ENCODE measurements at regions not wholly inside any gene's neighbourhood (a gene's known extent, or its start where the extent isn't known, plus 50 kb on each side); places are given as distances from the start of the nearest gene placed in this dataset.

GRCh38 chr11:134565343-134565891, 153.4 kb upstream of the B3GAT1 start:
- Histone ChIP-seq H3K4me3 (no peak overlapping the region), H3K4me1 (no peaks in the 10 kb centered on the region), H3K27ac (no peak overlapping the region), H3K9me3 (no peaks in the 10 kb centered on the region), H3K27me3 (no peaks in the 10 kb centered on the region), H3K36me3 (no peaks in the 10 kb centered on the region)
- ATAC-seq (no peak), DNase-seq (no peak)
- TF ChIP-seq POLR2A (IDR thresholded peaks at IDR 0.05) (no peak), CTCF (IDR thresholded peaks at IDR 0.05 in 4 of 5, conservative IDR thresholded peaks at IDR 0.05 in 1 of 5) (no peak)
- intact Hi-C loops (cut with DNase I; ENCODE audit: low total_unique reads) (no loop called here), in situ Hi-C loops (cut with MboI; ENCODE audit: low sequenced_read_pairs in 4 of 4) (no loop called here)

GRCh38 chr11:134564472-134565200, 152.6 kb upstream of the B3GAT1 start:
- intact Hi-C loops (cut with DNase I; ENCODE audit: low total_unique reads), result no loop called here
- H3K9me3 ChIP-seq, result no peaks in the 10 kb centered on the region
- H3K36me3 ChIP-seq, result no peaks in the 10 kb centered on the region
- no peaks in the 10 kb centered on the region for H3K27me3 ChIP-seq
- TF ChIP-seq CTCF (IDR thresholded peaks at IDR 0.05 in 4 of 5, conservative IDR thresholded peaks at IDR 0.05 in 1 of 5), result no peak
- no peak for TF ChIP-seq POLR2A (IDR thresholded peaks at IDR 0.05)
- no peak overlapping the region for H3K4me3 ChIP-seq
- H3K27ac ChIP-seq, result no peak overlapping the region
- no peaks in the 10 kb centered on the region for H3K4me1 ChIP-seq
- DNase-seq (no peak), ATAC-seq (no peak)
- in situ Hi-C loops (cut with MboI; ENCODE audit: low sequenced_read_pairs in 4 of 4), result no loop called here

- no peak for TF ChIP-seq POLR2A (IDR thresholded peaks at IDR 0.05)
- TF ChIP-seq CTCF (IDR thresholded peaks at IDR 0.05 in 4 of 5, conservative IDR thresholded peaks at IDR 0.05 in 1 of 5), result no peak
- in situ Hi-C loops (cut with MboI; ENCODE audit: low sequenced_read_pairs in 4 of 4), result no loop called here
- H3K27me3 ChIP-seq, result no peaks in the 10 kb centered on the region
These were observed 151.0 kb upstream of the B3GAT1 start for GRCh38 chr11:134562941-134563471.

GRCh38 chr11:134562196-134562595, 150.2 kb upstream of the B3GAT1 start:
- Histone ChIP-seq H3K9me3 (no peaks in the 10 kb centered on the region), H3K36me3 (no peaks in the 10 kb centered on the region), H3K4me1 (no peaks in the 10 kb centered on the region), H3K27ac (no peak overlapping the region), H3K4me3 (no peak overlapping the region), H3K27me3 (no peaks in the 10 kb centered on the region)
- no peak for ATAC-seq
- in situ Hi-C loops (cut with MboI; ENCODE audit: low sequenced_read_pairs in 4 of 4) (no loop called here), intact Hi-C loops (cut with DNase I; ENCODE audit: low total_unique reads) (no loop called here)
- DNase-seq, result no peak
- TF ChIP-seq CTCF (IDR thresholded peaks at IDR 0.05 in 4 of 5, conservative IDR thresholded peaks at IDR 0.05 in 1 of 5) (no peak), POLR2A (IDR thresholded peaks at IDR 0.05) (no peak)

More at GRCh38 chr11:134562941-134563471, 151.0 kb upstream of the B3GAT1 start:
- DNase-seq, result no peak
- no peaks in the 10 kb centered on the region for H3K9me3 ChIP-seq
- no peak overlapping the region for H3K4me3 ChIP-seq
- no peaks in the 10 kb centered on the region for H3K36me3 ChIP-seq
- no peaks in the 10 kb centered on the region for H3K4me1 ChIP-seq
- no peak overlapping the region for H3K27ac ChIP-seq
- ATAC-seq, result no peak
- intact Hi-C loops (cut with DNase I; ENCODE audit: low total_unique reads), result no loop called here
